CD14-positive monocyte (primary cell): ENCODE measurements at regions not wholly inside any gene's neighbourhood (a gene's known extent, or its start where the extent isn't known, plus 50 kb on each side); places are given as distances from the start of the nearest gene placed in this dataset.

ENCODE experiments used
- DNase-seq, 3 donors: peaks; one replicate each; pipeline ENCODE4 v3.0.0-alpha.2; 2011 to 2022
- H2AFZ ChIP-seq: 2 replicates; pipeline ENCODE4 v1.6.0; 2012; ENCODE audit warnings: mild to moderate bottlenecking, low read depth, low read length, inconsistent platforms; ENCODE audit not compliant: insufficient read depth, poor library complexity, severe bottlenecking
- H3K27ac ChIP-seq, 2 donors: 1 replicate in 1 of 2; 2 replicates in 1 of 2; pipeline ENCODE4 v1.5.1; 2012 to 2013; ENCODE audit warnings: low read length in 2 of 2, control low read depth in 1 of 2, inconsistent platforms in 1 of 2, low read depth in 1 of 2, mild to moderate bottlenecking in 1 of 2
- H3K27me3 ChIP-seq, 2 donors: one replicate each; pipeline versions ENCODE4 v1.6.0 to v1.6.1; 2011 to 2013; ENCODE audit warnings: low read length in 2 of 2; ENCODE audit not compliant: control insufficient read depth in 2 of 2, insufficient read depth in 2 of 2
- H3K36me3 ChIP-seq, 2 donors: replicated peaks in 1 of 2; 1 replicate in 1 of 2; 2 replicates in 1 of 2; pipeline versions ENCODE4 v1.5.1 to v1.6.1; 2012 to 2013; ENCODE audit warnings: low read length in 2 of 2, control low read depth in 1 of 2, inconsistent platforms in 1 of 2, mild to moderate bottlenecking in 1 of 2; ENCODE audit not compliant: insufficient read depth in 2 of 2, control insufficient read depth in 1 of 2
- H3K4me1 ChIP-seq, 2 donors: 1 replicate in 1 of 2; 2 replicates in 1 of 2; pipeline versions ENCODE4 v1.5.1 to v1.6.1; 2012 to 2013; ENCODE audit warnings: low read length in 2 of 2, control low read depth in 1 of 2, inconsistent platforms in 1 of 2, mild to moderate bottlenecking in 1 of 2, moderate library complexity in 1 of 2; ENCODE audit not compliant: insufficient read depth in 2 of 2, control insufficient read depth in 1 of 2
- H3K4me2 ChIP-seq: replicated peaks from 2 replicates; pipeline ENCODE3; 2012; ENCODE audit warnings: low read length, moderate library complexity, mild to moderate bottlenecking; ENCODE audit not compliant: poor library complexity, severe bottlenecking; ENCODE audit errors: extremely low read depth
- H3K4me3 ChIP-seq, 3 experiments: fragments of 200-600 bp in 1 of 3; sonication (generic) in 1 of 3; replicated peaks in 1 of 3; 1 replicate in 2 of 3; 2 replicates in 1 of 3; pipeline ENCODE4 v1.5.1; 2011 to 2013; ENCODE audit warnings: low read length in 3 of 3, mild to moderate bottlenecking in 3 of 3, control low read depth in 2 of 3, low read depth in 2 of 3, inconsistent platforms in 1 of 3, moderate library complexity in 1 of 3
- H3K79me2 ChIP-seq: 2 replicates; pipeline ENCODE4 v1.6.0; 2012; ENCODE audit warnings: mild to moderate bottlenecking, control low read depth, inconsistent platforms, low read length, moderate library complexity; ENCODE audit not compliant: insufficient read depth
- H3K9ac ChIP-seq: 2 replicates; pipeline ENCODE4 v1.6.0; 2017; ENCODE audit warnings: low read length, mild to moderate bottlenecking; ENCODE audit not compliant: insufficient read depth, poor library complexity, severe bottlenecking
- H3K9me3 ChIP-seq, 2 donors: replicated peaks in 1 of 2; 1 replicate in 1 of 2; 2 replicates in 1 of 2; pipeline versions ENCODE4 v1.5.1 to v1.6.1; 2012 to 2013; ENCODE audit warnings: low read length in 2 of 2, control low read depth in 1 of 2; ENCODE audit not compliant: control insufficient read depth in 1 of 2, insufficient read depth in 1 of 2
- H4K20me1 ChIP-seq: 2 replicates; pipeline ENCODE4 v1.6.0; 2012; ENCODE audit warnings: mild to moderate bottlenecking, low read length, control low read depth, moderate library complexity; ENCODE audit not compliant: insufficient read depth
- H3K27ac Mint-ChIP-seq, 7 donors: one replicate each; pipeline ENCODE4 v1.8.0; 2020; ENCODE audit warnings: mild to moderate bottlenecking in 7 of 7, mixed read lengths in 7 of 7, moderate library complexity in 6 of 7, inconsistent platforms in 2 of 7
- H3K27me3 Mint-ChIP-seq, 3 donors: one replicate each; pipeline ENCODE4 v1.8.0; 2021 to 2022; ENCODE audit warnings: low read depth in 3 of 3, mild to moderate bottlenecking in 3 of 3, mixed read lengths in 3 of 3, moderate library complexity in 3 of 3, inconsistent platforms in 1 of 3
- H3K36me3 Mint-ChIP-seq, 2 donors: one replicate each; pipeline ENCODE4 v1.8.0; 2020; ENCODE audit warnings: mixed read lengths in 2 of 2, inconsistent platforms in 1 of 2, mild to moderate bottlenecking in 1 of 2
- H3K4me1 Mint-ChIP-seq: one replicate; pipeline ENCODE4 v1.8.0; 2020; ENCODE audit warnings: mild to moderate bottlenecking, mixed read lengths
- H3K4me3 Mint-ChIP-seq, 2 donors: one replicate each; pipeline ENCODE4 v1.8.0; 2020; ENCODE audit warnings: mild to moderate bottlenecking in 2 of 2, mixed read lengths in 2 of 2, moderate library complexity in 1 of 2
- H3K9me3 Mint-ChIP-seq, 7 donors: one replicate each; pipeline ENCODE4 v1.8.0; 2020 to 2022; ENCODE audit warnings: mixed read lengths in 7 of 7, mild to moderate bottlenecking in 6 of 7, moderate library complexity in 6 of 7, inconsistent platforms in 2 of 7
- CTCF ChIP-seq: fragments of 200-600 bp; IDR thresholded peaks from one replicate; pipeline ENCODE4 v1.8.0; 2022; ENCODE audit warnings: antibody characterized with exemption, mild to moderate bottlenecking
- WGBS: methylation state at CpG from one replicate; pipeline ENCODE4 v1.1.5; 2013; ENCODE audit warnings: missing lambda C conversion rate; ENCODE audit not compliant: insufficient coverage; 5-methylcytosine and 5-hydroxymethylcytosine counted together
- intact Hi-C, 2 donors: fragments of 100-400 bp; cut with micrococcal nuclease; formaldehyde crosslinking; loops; one replicate each; pipeline versions ENCODE4 v1.15.0 to v1.15.1; 2023

DNA sequence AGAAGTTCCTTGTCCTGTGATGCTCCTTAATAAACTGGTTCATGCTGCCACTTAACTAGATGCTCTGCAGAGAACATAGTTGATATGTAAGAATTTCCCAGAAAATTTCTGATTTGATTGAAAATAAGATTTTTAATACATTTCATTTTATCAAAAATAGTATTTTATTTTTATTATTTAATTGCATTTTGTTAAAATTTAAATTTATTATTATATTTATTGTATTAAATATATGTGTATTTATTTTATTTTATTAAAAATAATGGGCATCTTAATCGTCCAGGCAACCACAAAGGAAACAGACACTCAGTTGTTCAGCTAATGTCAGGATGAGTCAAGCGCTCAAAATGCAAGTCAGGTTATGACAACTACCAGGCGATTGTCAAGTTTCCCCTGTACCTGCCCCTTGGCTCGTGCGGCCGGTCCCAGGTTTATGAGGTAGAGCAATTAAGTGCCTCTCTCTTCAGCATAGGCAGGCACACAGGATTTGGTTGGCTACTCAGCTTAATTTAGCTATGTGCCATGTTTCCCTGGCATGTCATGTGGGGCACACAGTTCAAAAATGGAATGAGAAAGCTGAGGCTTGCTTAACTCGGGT, 361.2 kb downstream of the RND3 start:
- no peaks in the 10 kb centered on the region for H3K36me3 Mint-ChIP-seq
- H3K4me2 ChIP-seq: no peak overlapping the region
- H3K36me3 ChIP-seq: no peaks in the 10 kb centered on the region
- H3K27ac ChIP-seq: no peak overlapping the region
- H4K20me1 ChIP-seq: no peaks in the 10 kb centered on the region
- H3K4me1 ChIP-seq: no peaks in the 10 kb centered on the region
- H3K9me3 ChIP-seq: no peaks in the 10 kb centered on the region
- no peaks in the 10 kb centered on the region for H3K79me2 ChIP-seq
- no peak for DNase-seq
- H3K27me3 ChIP-seq: no peaks in the 10 kb centered on the region
- no peak for TF ChIP-seq CTCF
- no peak overlapping the region for H3K9ac ChIP-seq
- H3K27ac Mint-ChIP-seq: no peak overlapping the region
- H3K4me3 Mint-ChIP-seq: no peak overlapping the region
- H3K4me1 Mint-ChIP-seq: no peaks in the 10 kb centered on the region
- no peak overlapping the region for H3K4me3 ChIP-seq
- no peaks in the 10 kb centered on the region for H3K27me3 Mint-ChIP-seq
- H3K9me3 Mint-ChIP-seq: peaks cover 0 to 9% (median 4%) of the 10 kb centered on the region in 7 donors
- 93% methylated on average over 4 of the region's 7 CpGs for WGBS
- intact Hi-C loops: no loop called here
- H2AFZ ChIP-seq: no peak overlapping the region

GRCh38 chr2:150125708-150126107, 361.8 kb downstream of the RND3 start:
- TF ChIP-seq CTCF: no peak
- Histone ChIP-seq H3K4me1 (no peaks in the 10 kb centered on the region), H3K4me3 (no peak overlapping the region), H3K27ac (no peak overlapping the region), H2AFZ (no peak overlapping the region), H3K79me2 (no peaks in the 10 kb centered on the region), H3K27me3 (no peaks in the 10 kb centered on the region), H3K36me3 (no peaks in the 10 kb centered on the region), H4K20me1 (no peaks in the 10 kb centered on the region), H3K9me3 (no peaks in the 10 kb centered on the region), H3K4me2 (no peak overlapping the region), H3K9ac (no peak overlapping the region)
- DNase-seq: no peak
- H3K9me3 Mint-ChIP-seq: peaks cover 0 to 9% (median 4%) of the 10 kb centered on the region in 7 donors
- WGBS: 43% methylated on average over 3 of the region's 9 CpGs
- intact Hi-C loops: no loop called here
- no peaks in the 10 kb centered on the region for H3K4me1 Mint-ChIP-seq
- no peaks in the 10 kb centered on the region for H3K27me3 Mint-ChIP-seq
- H3K27ac Mint-ChIP-seq: no peak overlapping the region
- no peak overlapping the region for H3K4me3 Mint-ChIP-seq
- H3K36me3 Mint-ChIP-seq: no peaks in the 10 kb centered on the region
